Amygdala (tissue), 56 donors: ENCODE measurements at regions not wholly inside any gene's neighbourhood (a gene's known extent, or its start where the extent isn't known, plus 50 kb on each side); places are given as distances from the start of the nearest gene placed in this dataset.
"Not testable (repeated sequence)": the region's sequence is repeated elsewhere in the genome, so short reads cannot be mapped to it uniquely, and the experiment has no call there.

Experiments
- DNase-seq, 56 donors: peaks; one replicate each; lab custom pipeline; 2025; lab: John Stamatoyannopoulos, UW

GRCh38 chr4:174401471-174402130, 117.9 kb downstream of the CEP44 start:
- no peak for DNase-seq

GRCh38 chr4:174400603-174401302, 117.0 kb downstream of the CEP44 start:
- DNase-seq, result not testable (repeated sequence)

- DNase-seq, result no peak
These were observed 115.0 kb downstream of the CEP44 start for GRCh38 chr4:174398728-174399127.

GRCh38 chr4:174397366-174398155, 113.8 kb downstream of the CEP44 start:
- no peak for DNase-seq

- DNase-seq, result no peak
These were observed 112.9 kb downstream of the CEP44 start for GRCh38 chr4:174396599-174397110.

- no peak for DNase-seq
These were observed 111.2 kb downstream of the CEP44 start for GRCh38 chr4:174394915-174395314.

GRCh38 chr4:174389439-174389838, 105.7 kb downstream of the CEP44 start:
- no peak for DNase-seq

GRCh38 chr4:174388461-174389145, 104.9 kb downstream of the CEP44 start:
- no peak for DNase-seq

GRCh38 chr4:174387721-174388120, 104.0 kb downstream of the CEP44 start:
- DNase-seq, result no peak

GRCh38 chr4:174387143-174387542, 103.4 kb downstream of the CEP44 start:
- no peak for DNase-seq

GRCh38 chr4:174383783-174384182, 100.1 kb downstream of the CEP44 start:
- no peak for DNase-seq

GRCh38 chr4:174382938-174383605, 99.4 kb downstream of the CEP44 start:
- not testable (repeated sequence) for DNase-seq
